GM23338 (cell line): ENCODE measurements at regions not wholly inside any gene's neighbourhood (a gene's known extent, or its start where the extent isn't known, plus 50 kb on each side); places are given as distances from the start of the nearest gene placed in this dataset.

ENCODE experiments used
- ATAC-seq: fragments of 200-7000 bp; cut with Tn5 transposase; 3 replicates; pipeline ENCODE4 v1.9.1; 2020
- DNase-seq: peaks from one replicate; pipeline ENCODE4 v3.0.0-alpha.2; 2015; ENCODE audit warnings: low spot score
- H2AFZ ChIP-seq: fragments of 200-600 bp; sonication (generic); 2 replicates; pipeline ENCODE4 v1.8.0; 2016; ENCODE audit warnings: antibody characterized with exemption, mild to moderate bottlenecking, moderate library complexity
- H3F3A ChIP-seq: fragments of 200-600 bp; sonication (generic); replicated peaks from 2 replicates; pipeline ENCODE4 v1.8.0; 2017; ENCODE audit warnings: antibody characterized with exemption, mixed run types, low read depth
- H3K27ac ChIP-seq: fragments of 200-600 bp; sonication (generic); 2 replicates; pipeline ENCODE4 v1.6.1; 2016; ENCODE audit warnings: low read depth
- H3K27me3 ChIP-seq: fragments of 200-600 bp; sonication (generic); 2 replicates; pipeline ENCODE4 v1.8.0; 2016; ENCODE audit warnings: mild to moderate bottlenecking, mixed run types, moderate library complexity; ENCODE audit not compliant: insufficient read depth
- H3K36me3 ChIP-seq: fragments of 200-600 bp; sonication (generic); 2 replicates; pipeline ENCODE4 v1.8.0; 2016; ENCODE audit warnings: mild to moderate bottlenecking; ENCODE audit not compliant: insufficient read depth
- H3K4me1 ChIP-seq: fragments of 200-600 bp; sonication (generic); 2 replicates; pipeline ENCODE4 v1.8.0; 2016; ENCODE audit warnings: mild to moderate bottlenecking, moderate library complexity; ENCODE audit not compliant: insufficient read depth
- H3K4me2 ChIP-seq: fragments of 200-600 bp; sonication (generic); 2 replicates; pipeline ENCODE4 v1.7.1; 2017; ENCODE audit warnings: mixed run types
- H3K4me3 ChIP-seq: fragments of 200-600 bp; sonication (generic); 2 replicates; pipeline ENCODE4 v1.6.1; 2016; ENCODE audit warnings: mixed run types
- H3K79me2 ChIP-seq: fragments of 200-600 bp; sonication (generic); replicated peaks from 2 replicates; pipeline ENCODE4 v1.8.0; 2017; ENCODE audit warnings: mild to moderate bottlenecking; ENCODE audit not compliant: insufficient read depth
- H3K9me2 ChIP-seq: fragments of 200-600 bp; sonication (generic); 2 replicates; pipeline ENCODE4 v1.8.0; 2017; ENCODE audit not compliant: insufficient read depth
- H4K20me1 ChIP-seq: fragments of 200-600 bp; sonication (generic); replicated peaks from 2 replicates; pipeline ENCODE4 v1.8.0; 2017; ENCODE audit warnings: mild to moderate bottlenecking; ENCODE audit not compliant: insufficient read depth
- H3K27ac Mint-ChIP-seq: 2 replicates; pipeline ENCODE4 v1.8.0; 2020; ENCODE audit warnings: inconsistent platforms, mild to moderate bottlenecking, moderate library complexity, mixed read lengths
- H3K27me3 Mint-ChIP-seq: 3 replicates; pipeline ENCODE4 v1.8.0; 2022; ENCODE audit warnings: low read depth, mild to moderate bottlenecking, moderate library complexity, mixed read lengths, inconsistent platforms; ENCODE audit not compliant: insufficient read depth, poor library complexity
- H3K36me3 Mint-ChIP-seq: 3 replicates; pipeline ENCODE4 v1.8.0; 2021; ENCODE audit warnings: low read depth, mild to moderate bottlenecking, inconsistent platforms, moderate library complexity, mixed read lengths
- H3K4me1 Mint-ChIP-seq: 3 replicates; pipeline ENCODE4 v1.8.0; 2020; ENCODE audit warnings: mild to moderate bottlenecking, inconsistent platforms, mixed read lengths
- H3K4me3 Mint-ChIP-seq: 3 replicates; pipeline ENCODE4 v1.8.0; 2021; ENCODE audit warnings: moderate library complexity, mild to moderate bottlenecking, inconsistent platforms, mixed read lengths
- H3K9me3 Mint-ChIP-seq: 3 replicates; pipeline ENCODE4 v1.8.0; 2020; ENCODE audit warnings: moderate library complexity, mild to moderate bottlenecking, inconsistent platforms, mixed read lengths
- EZH2phosphoT487 ChIP-seq: fragments of 200-600 bp; sonication (generic); IDR thresholded peaks from one replicate; pipeline ENCODE4 v1.8.1; 2018; ENCODE audit warnings: antibody characterized with exemption; ENCODE audit not compliant: unreplicated experiment
- NANOG ChIP-seq: IDR thresholded peaks from 2 replicates; pipeline ENCODE4 v1.6.1; 2016; ENCODE audit warnings: antibody characterized with exemption, borderline replicate concordance
- POLR2AphosphoS5 ChIP-seq: IDR thresholded peaks from 2 replicates; pipeline ENCODE4 v1.6.1; 2016; ENCODE audit warnings: antibody characterized with exemption, low read depth
- STAT1 ChIP-seq: IDR thresholded peaks from one replicate; pipeline ENCODE4 v1.6.1; 2016; ENCODE audit warnings: antibody characterized with exemption; ENCODE audit not compliant: unreplicated experiment
- ZNF114 ChIP-seq: fragments of 250-450 bp; sonication (Bioruptor Pico); IDR thresholded peaks from 2 replicates; pipeline ENCODE4 v1.5.0; 2020; ENCODE audit warnings: mild to moderate bottlenecking, moderate library complexity
- ZNF331 ChIP-seq: fragments of 250-450 bp; sonication (Bioruptor Pico); IDR thresholded peaks from 2 replicates; pipeline ENCODE4 v1.5.0; 2020; ENCODE audit warnings: low read depth, mild to moderate bottlenecking, moderate library complexity
- TF ChIP-seq, protein P1 (sequence below): fragments of 250-450 bp; sonication (Bioruptor Pico); IDR thresholded peaks from 2 replicates; pipeline ENCODE4 v1.5.0; 2020; ENCODE audit warnings: mild to moderate bottlenecking, moderate library complexity
- TF ChIP-seq, protein P2 (sequence below): IDR thresholded peaks from 2 replicates; pipeline ENCODE4 v1.6.1; 2016; ENCODE audit warnings: antibody characterized with exemption

DNA sequence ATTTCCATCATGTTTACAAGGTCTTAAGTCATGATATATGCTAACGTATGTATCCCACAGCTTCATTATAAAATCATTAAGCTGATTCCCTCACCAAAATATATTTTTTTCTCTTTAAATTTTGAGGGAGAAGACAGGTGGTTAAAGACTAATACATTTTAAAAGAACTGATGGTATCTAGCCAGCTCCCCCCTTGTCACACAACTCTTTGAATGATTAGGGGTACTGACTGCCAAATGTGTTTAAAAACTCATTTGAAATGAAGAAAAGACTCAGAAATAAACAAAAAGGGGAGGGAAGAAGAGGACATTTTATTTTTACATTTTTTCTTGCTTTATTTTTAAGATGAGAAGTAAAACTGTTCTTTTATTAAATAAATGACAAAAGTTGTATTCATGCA is 805.3 kb downstream of the SATB2 start (continued):
- TF ChIP-seq, protein P1, sequence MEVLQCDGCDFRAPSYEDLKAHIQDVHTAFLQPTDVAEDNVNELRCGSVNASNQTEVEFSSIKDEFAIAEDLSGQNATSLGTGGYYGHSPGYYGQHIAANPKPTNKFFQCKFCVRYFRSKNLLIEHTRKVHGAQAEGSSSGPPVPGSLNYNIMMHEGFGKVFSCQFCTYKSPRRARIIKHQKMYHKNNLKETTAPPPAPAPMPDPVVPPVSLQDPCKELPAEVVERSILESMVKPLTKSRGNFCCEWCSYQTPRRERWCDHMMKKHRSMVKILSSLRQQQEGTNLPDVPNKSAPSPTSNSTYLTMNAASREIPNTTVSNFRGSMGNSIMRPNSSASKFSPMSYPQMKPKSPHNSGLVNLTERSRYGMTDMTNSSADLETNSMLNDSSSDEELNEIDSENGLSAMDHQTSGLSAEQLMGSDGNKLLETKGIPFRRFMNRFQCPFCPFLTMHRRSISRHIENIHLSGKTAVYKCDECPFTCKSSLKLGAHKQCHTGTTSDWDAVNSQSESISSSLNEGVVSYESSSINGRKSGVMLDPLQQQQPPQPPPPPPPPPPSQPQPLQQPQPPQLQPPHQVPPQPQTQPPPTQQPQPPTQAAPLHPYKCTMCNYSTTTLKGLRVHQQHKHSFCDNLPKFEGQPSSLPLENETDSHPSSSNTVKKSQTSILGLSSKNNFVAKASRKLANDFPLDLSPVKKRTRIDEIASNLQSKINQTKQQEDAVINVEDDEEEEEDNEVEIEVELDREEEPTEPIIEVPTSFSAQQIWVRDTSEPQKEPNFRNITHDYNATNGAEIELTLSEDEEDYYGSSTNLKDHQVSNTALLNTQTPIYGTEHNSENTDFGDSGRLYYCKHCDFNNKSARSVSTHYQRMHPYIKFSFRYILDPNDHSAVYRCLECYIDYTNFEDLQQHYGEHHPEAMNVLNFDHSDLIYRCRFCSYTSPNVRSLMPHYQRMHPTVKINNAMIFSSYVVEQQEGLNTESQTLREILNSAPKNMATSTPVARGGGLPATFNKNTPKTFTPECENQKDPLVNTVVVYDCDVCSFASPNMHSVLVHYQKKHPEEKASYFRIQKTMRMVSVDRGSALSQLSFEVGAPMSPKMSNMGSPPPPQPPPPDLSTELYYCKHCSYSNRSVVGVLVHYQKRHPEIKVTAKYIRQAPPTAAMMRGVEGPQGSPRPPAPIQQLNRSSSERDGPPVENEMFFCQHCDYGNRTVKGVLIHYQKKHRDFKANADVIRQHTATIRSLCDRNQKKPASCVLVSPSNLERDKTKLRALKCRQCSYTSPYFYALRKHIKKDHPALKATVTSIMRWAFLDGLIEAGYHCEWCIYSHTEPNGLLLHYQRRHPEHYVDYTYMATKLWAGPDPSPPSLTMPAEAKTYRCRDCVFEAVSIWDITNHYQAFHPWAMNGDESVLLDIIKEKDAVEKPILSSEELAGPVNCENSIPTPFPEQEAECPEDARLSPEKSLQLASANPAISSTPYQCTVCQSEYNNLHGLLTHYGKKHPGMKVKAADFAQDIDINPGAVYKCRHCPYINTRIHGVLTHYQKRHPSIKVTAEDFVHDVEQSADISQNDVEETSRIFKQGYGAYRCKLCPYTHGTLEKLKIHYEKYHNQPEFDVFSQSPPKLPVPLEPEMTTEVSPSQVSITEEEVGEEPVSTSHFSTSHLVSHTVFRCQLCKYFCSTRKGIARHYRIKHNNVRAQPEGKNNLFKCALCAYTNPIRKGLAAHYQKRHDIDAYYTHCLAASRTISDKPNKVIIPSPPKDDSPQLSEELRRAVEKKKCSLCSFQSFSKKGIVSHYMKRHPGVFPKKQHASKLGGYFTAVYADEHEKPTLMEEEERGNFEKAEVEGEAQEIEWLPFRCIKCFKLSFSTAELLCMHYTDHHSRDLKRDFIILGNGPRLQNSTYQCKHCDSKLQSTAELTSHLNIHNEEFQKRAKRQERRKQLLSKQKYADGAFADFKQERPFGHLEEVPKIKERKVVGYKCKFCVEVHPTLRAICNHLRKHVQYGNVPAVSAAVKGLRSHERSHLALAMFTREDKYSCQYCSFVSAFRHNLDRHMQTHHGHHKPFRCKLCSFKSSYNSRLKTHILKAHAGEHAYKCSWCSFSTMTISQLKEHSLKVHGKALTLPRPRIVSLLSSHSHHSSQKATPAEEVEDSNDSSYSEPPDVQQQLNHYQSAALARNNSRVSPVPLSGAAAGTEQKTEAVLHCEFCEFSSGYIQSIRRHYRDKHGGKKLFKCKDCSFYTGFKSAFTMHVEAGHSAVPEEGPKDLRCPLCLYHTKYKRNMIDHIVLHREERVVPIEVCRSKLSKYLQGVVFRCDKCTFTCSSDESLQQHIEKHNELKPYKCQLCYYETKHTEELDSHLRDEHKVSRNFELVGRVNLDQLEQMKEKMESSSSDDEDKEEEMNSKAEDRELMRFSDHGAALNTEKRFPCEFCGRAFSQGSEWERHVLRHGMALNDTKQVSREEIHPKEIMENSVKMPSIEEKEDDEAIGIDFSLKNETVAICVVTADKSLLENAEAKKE (CRISPR knock-in tag) = no peak

DNA sequence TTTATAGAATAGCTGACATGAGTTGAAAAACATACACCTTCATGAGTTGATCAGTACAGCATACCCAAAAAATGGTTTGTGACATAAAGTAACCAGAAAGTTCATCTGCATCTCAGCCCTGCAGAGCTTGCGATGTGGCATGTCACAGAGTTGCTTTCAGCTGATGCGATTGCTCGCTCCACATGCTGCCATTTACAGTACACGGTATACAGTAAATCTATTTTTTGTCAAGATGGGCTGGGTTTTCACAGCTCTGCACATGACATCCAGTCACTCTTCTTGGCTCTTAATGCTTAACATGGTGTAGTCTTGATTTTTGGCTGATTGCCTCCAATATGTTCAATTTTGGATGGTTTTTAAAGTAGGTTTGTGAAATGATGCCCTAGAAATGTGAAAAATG is 811.9 kb downstream of the SATB2 start:
- H3F3A ChIP-seq = no peaks in the 10 kb centered on the region
- ATAC-seq = no peak
- no peaks in the 10 kb centered on the region for H3K27me3 ChIP-seq
- no peak overlapping the region for H3K27ac ChIP-seq
- no peak for TF ChIP-seq STAT1
- no peak for TF ChIP-seq POLR2AphosphoS5
- TF ChIP-seq ZNF114 (CRISPR knock-in tag) = no peak
- no peak for TF ChIP-seq NANOG
- TF ChIP-seq, protein P2, sequence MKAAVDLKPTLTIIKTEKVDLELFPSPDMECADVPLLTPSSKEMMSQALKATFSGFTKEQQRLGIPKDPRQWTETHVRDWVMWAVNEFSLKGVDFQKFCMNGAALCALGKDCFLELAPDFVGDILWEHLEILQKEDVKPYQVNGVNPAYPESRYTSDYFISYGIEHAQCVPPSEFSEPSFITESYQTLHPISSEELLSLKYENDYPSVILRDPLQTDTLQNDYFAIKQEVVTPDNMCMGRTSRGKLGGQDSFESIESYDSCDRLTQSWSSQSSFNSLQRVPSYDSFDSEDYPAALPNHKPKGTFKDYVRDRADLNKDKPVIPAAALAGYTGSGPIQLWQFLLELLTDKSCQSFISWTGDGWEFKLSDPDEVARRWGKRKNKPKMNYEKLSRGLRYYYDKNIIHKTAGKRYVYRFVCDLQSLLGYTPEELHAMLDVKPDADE = no peak
- TF ChIP-seq EZH2phosphoT487 = no peak
- TF ChIP-seq ZNF331 (CRISPR knock-in tag) = no peak
- Mint-ChIP-seq H3K9me3 (no peaks in the 10 kb centered on the region), H3K27ac (no peak overlapping the region), H3K36me3 (no peaks in the 10 kb centered on the region), H3K4me1 (no peaks in the 10 kb centered on the region), H3K27me3 (no peaks in the 10 kb centered on the region), H3K4me3 (no peak overlapping the region)
- no peaks in the 10 kb centered on the region for H3K9me2 ChIP-seq
- no peak overlapping the region for H3K4me2 ChIP-seq
- H4K20me1 ChIP-seq = no peaks in the 10 kb centered on the region
- H3K79me2 ChIP-seq = no peaks in the 10 kb centered on the region
- no peak for DNase-seq
- no peak overlapping the region for H2AFZ ChIP-seq
- no peaks in the 10 kb centered on the region for H3K36me3 ChIP-seq
- H3K4me1 ChIP-seq = no peaks in the 10 kb centered on the region
- H3K4me3 ChIP-seq = no peak overlapping the region
